ENCODE measurements at regions not wholly inside any gene's neighbourhood (a gene's known extent, or its start where the extent isn't known, plus 50 kb on each side); places are given as distances from the start of the nearest gene placed in this dataset.
"Not testable (repeated sequence)": the region's sequence is repeated elsewhere in the genome, so short reads cannot be mapped to it uniquely, and the experiment has no call there.

DNA sequence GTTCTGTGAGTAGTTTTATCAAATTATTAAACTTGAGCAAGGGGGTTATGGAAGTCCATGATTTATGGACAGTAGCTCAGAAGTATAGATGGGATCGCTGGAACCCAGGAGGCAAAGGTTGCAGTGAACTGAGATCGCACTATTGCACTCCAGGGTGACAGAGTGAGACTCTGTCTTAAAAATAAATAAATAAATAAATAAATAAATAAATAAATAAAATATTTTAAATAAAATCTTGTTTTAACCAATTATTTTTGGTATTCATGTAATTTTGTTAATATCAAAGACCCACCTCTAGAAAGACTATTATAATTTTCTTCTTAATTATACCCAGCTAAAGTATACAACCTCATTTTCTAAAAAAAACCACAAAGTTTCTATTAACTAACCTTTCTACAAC lies 134.3 kb downstream of the ZNF37A start:
- Histone ChIP-seq H3K9me3 (peaks cover 11% of the 10 kb centered on the region; the same call in 1 of the 2 replicates), H3K36me3 (ENCODE audit: control insufficient read depth, insufficient read depth, low read length) (no peaks in the 10 kb centered on the region), H3K27me3 (replicated peaks; ENCODE audit: control insufficient read depth, insufficient read depth, low read length) (no peaks in the 10 kb centered on the region; the same call in 1 of the 2 replicates), H3K4me3 (ENCODE audit: low read depth, low read length) (no peak overlapping the region), H3K4me1 (no peaks in the 10 kb centered on the region)
- Mint-ChIP-seq H3K27ac (ENCODE audit: unreplicated experiment) (no peak overlapping the region), H3K36me3 (ENCODE audit: insufficient read depth, unreplicated experiment) (no peaks in the 10 kb centered on the region), H3K4me3 (ENCODE audit: unreplicated experiment) (no peak overlapping the region), H3K27me3 (ENCODE audit: insufficient read depth, unreplicated experiment) (no peaks in the 10 kb centered on the region), H3K4me1 (ENCODE audit: low read depth, unreplicated experiment) (no peaks in the 10 kb centered on the region), H3K9me3 (ENCODE audit: unreplicated experiment) (peaks cover 12% of the 10 kb centered on the region)
- ChIA-PET CTCF (no interaction called here), POLR2A (no interaction called here)
- intact Hi-C loops (cut with micrococcal nuclease; ENCODE audit: unreplicated experiment): no loop called here
- TF ChIP-seq, protein P1, sequence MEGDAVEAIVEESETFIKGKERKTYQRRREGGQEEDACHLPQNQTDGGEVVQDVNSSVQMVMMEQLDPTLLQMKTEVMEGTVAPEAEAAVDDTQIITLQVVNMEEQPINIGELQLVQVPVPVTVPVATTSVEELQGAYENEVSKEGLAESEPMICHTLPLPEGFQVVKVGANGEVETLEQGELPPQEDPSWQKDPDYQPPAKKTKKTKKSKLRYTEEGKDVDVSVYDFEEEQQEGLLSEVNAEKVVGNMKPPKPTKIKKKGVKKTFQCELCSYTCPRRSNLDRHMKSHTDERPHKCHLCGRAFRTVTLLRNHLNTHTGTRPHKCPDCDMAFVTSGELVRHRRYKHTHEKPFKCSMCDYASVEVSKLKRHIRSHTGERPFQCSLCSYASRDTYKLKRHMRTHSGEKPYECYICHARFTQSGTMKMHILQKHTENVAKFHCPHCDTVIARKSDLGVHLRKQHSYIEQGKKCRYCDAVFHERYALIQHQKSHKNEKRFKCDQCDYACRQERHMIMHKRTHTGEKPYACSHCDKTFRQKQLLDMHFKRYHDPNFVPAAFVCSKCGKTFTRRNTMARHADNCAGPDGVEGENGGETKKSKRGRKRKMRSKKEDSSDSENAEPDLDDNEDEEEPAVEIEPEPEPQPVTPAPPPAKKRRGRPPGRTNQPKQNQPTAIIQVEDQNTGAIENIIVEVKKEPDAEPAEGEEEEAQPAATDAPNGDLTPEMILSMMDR (IDR thresholded peaks at IDR 0.05; ENCODE audit: insufficient read depth in 1 of 2, low read depth in 1 of 2, low read length in 1 of 2, severe bottlenecking in 1 of 2, unreplicated experiment in 1 of 2): no peak
- no TSS peak for BruUV-seq (replicated peaks)
- DNase-seq: no peak

DNA sequence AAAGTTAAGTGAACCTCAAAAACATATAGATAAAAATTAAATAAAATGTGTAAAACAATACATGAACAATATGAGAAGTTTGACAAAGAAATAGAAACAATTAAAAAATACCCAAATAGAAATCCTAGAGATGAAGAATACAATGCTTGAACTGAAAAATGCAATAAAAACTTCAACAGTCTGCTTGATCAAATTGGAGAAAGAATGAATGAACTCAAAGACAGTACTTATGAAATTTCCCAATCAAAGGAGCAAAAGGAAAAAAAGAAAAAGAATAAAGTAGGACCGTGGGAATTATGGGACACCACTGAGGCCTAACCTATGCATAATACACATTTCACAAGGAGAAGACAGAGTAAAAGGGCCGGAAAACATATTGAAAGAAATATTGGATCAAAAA lies 144.3 kb downstream of the ZNF37A start:
- DNase-seq; H3K36me3 Mint-ChIP-seq (ENCODE audit: insufficient read depth, unreplicated experiment); H3K9me3 Mint-ChIP-seq (ENCODE audit: unreplicated experiment); H3K4me1 Mint-ChIP-seq (ENCODE audit: low read depth, unreplicated experiment); H3K27ac Mint-ChIP-seq (ENCODE audit: unreplicated experiment); H3K27me3 ChIP-seq (replicated peaks; ENCODE audit: control insufficient read depth, insufficient read depth, low read length); H3K4me1 ChIP-seq; H3K36me3 ChIP-seq (ENCODE audit: control insufficient read depth, insufficient read depth, low read length); H3K4me3 Mint-ChIP-seq (ENCODE audit: unreplicated experiment); H3K4me3 ChIP-seq (ENCODE audit: low read depth, low read length); intact Hi-C loops (cut with micrococcal nuclease; ENCODE audit: unreplicated experiment); BruUV-seq (replicated peaks); H3K9me3 ChIP-seq; CTCF ChIA-PET; POLR2A ChIA-PET; H3K27me3 Mint-ChIP-seq (ENCODE audit: insufficient read depth, unreplicated experiment): not testable (repeated sequence)

DNA sequence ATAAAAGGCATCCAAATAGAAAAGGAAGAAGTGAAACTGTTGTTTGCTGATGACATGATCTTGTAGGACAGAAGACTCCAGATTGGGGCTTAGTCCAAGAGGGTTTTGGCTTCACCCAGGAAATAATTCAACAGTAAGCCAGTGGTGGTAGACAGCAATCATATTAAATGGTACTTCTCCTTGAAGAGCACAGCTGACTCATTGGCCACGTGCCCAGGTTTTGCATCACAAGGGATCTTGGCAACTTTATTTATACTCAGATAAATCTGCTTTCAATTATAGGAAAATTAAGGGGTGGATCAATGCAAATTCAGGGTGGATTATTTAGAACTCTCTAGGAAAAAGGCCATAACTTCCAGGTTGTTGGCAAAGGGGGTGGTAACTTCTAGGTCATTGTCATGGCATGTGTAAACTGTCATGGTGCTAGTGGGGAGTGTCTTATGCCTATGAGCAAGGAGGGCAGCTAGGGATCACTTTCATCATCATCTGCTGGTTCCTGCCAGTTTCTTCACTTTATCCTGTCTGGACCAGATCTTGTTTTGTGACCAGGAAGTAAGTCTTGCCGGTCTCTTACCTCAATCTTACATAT lies 148.0 kb downstream of the ZNF37A start:
- CTCF ChIA-PET; H3K27me3 ChIP-seq (replicated peaks; ENCODE audit: control insufficient read depth, insufficient read depth, low read length); intact Hi-C loops (cut with micrococcal nuclease; ENCODE audit: unreplicated experiment); H3K27me3 Mint-ChIP-seq (ENCODE audit: insufficient read depth, unreplicated experiment); H3K4me1 ChIP-seq; H3K9me3 Mint-ChIP-seq (ENCODE audit: unreplicated experiment); H3K4me3 ChIP-seq (ENCODE audit: low read depth, low read length); H3K4me1 Mint-ChIP-seq (ENCODE audit: low read depth, unreplicated experiment); H3K36me3 Mint-ChIP-seq (ENCODE audit: insufficient read depth, unreplicated experiment); H3K9me3 ChIP-seq; BruUV-seq (replicated peaks); DNase-seq; H3K36me3 ChIP-seq (ENCODE audit: control insufficient read depth, insufficient read depth, low read length); POLR2A ChIA-PET; H3K27ac Mint-ChIP-seq (ENCODE audit: unreplicated experiment); H3K4me3 Mint-ChIP-seq (ENCODE audit: unreplicated experiment): not testable (repeated sequence)

DNA sequence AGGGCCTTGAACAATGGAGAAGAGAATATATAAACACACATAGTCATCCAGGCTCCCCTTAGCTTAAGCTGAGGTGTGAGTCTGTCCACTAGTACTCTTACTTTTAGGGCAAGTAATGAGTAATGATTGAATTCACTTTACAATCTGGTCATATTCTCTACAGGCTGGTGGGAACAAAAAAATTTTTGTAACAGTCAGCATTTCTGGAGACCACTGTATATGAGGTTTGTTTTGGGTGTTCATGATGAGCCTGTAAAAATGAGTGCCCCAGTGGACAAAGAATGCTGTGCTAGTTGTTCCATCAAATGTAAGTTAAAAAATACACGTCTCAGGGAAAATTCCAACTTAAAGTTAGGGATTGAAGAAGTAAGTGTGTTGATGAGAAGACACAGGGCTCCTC lies 154.0 kb downstream of the ZNF37A start:
- BruUV-seq (replicated peaks); H3K4me1 Mint-ChIP-seq (ENCODE audit: low read depth, unreplicated experiment); H3K36me3 ChIP-seq (ENCODE audit: control insufficient read depth, insufficient read depth, low read length); H3K27ac Mint-ChIP-seq (ENCODE audit: unreplicated experiment); H3K27me3 Mint-ChIP-seq (ENCODE audit: insufficient read depth, unreplicated experiment); intact Hi-C loops (cut with micrococcal nuclease; ENCODE audit: unreplicated experiment); H3K9me3 ChIP-seq; H3K4me1 ChIP-seq; H3K4me3 Mint-ChIP-seq (ENCODE audit: unreplicated experiment); POLR2A ChIA-PET; CTCF ChIA-PET; DNase-seq; H3K4me3 ChIP-seq (ENCODE audit: low read depth, low read length); H3K27me3 ChIP-seq (replicated peaks; ENCODE audit: control insufficient read depth, insufficient read depth, low read length); H3K36me3 Mint-ChIP-seq (ENCODE audit: insufficient read depth, unreplicated experiment): not testable (repeated sequence)
- H3K9me3 Mint-ChIP-seq (ENCODE audit: unreplicated experiment): peaks cover 26% of the 10 kb centered on the region

DNA sequence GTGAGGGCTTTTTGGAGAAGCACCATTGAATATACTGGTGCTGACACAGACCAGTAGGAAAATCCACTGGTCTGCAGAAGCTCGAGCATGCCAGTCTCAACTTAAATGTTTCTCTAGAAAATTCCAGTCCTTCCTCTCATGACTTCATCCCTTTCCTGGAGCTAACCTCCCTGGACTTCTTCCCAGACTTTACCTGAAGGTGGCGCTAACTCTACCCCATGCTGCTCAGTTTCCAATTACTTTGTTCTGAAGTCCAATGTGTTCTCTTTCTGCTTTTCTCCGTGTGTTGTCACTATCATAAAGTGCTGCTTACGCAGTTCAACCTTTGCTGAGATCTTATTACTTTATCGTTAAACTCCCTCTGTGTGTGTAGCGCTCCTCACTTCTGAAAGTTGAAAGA lies 158.4 kb downstream of the ZNF37A start:
- H3K9me3 ChIP-seq; H3K36me3 ChIP-seq (ENCODE audit: control insufficient read depth, insufficient read depth, low read length); H3K27me3 ChIP-seq (replicated peaks; ENCODE audit: control insufficient read depth, insufficient read depth, low read length); H3K4me1 Mint-ChIP-seq (ENCODE audit: low read depth, unreplicated experiment); POLR2A ChIA-PET; H3K27ac Mint-ChIP-seq (ENCODE audit: unreplicated experiment); H3K4me1 ChIP-seq; intact Hi-C loops (cut with micrococcal nuclease; ENCODE audit: unreplicated experiment); H3K36me3 Mint-ChIP-seq (ENCODE audit: insufficient read depth, unreplicated experiment); H3K27me3 Mint-ChIP-seq (ENCODE audit: insufficient read depth, unreplicated experiment); H3K4me3 ChIP-seq (ENCODE audit: low read depth, low read length); H3K4me3 Mint-ChIP-seq (ENCODE audit: unreplicated experiment); BruUV-seq (replicated peaks); CTCF ChIA-PET: not testable (repeated sequence)
- peaks cover 36% of the 10 kb centered on the region for H3K9me3 Mint-ChIP-seq (ENCODE audit: unreplicated experiment)
- DNase-seq: peak in 1 of 2 experiments; percentile 15

DNA sequence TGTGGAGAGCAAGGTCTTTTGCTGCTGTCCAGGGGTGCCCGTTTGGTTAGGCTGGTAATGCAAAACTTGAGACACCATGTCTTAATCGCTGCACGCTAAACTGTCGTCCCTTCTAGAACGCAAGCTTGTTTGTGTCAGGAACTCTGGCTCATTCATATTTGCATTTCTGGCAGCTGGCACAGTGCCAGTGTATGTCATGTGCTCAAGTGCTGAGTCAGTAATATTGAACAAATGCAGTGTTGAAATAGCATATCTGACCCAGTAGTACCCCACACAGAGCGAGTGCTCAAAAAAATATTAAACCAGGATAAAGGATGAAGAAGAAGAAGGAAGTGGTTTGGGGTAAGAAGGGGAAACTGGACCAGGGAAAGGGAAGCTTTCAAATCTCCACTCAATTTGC lies 173.4 kb downstream of the ZNF37A start:
- H3K4me1 Mint-ChIP-seq (ENCODE audit: low read depth, unreplicated experiment); H3K27ac Mint-ChIP-seq (ENCODE audit: unreplicated experiment); H3K9me3 Mint-ChIP-seq (ENCODE audit: unreplicated experiment); H3K27me3 Mint-ChIP-seq (ENCODE audit: insufficient read depth, unreplicated experiment); H3K36me3 ChIP-seq (ENCODE audit: control insufficient read depth, insufficient read depth, low read length); BruUV-seq (replicated peaks); H3K27me3 ChIP-seq (replicated peaks; ENCODE audit: control insufficient read depth, insufficient read depth, low read length); CTCF ChIA-PET; H3K36me3 Mint-ChIP-seq (ENCODE audit: insufficient read depth, unreplicated experiment); DNase-seq; H3K4me1 ChIP-seq; H3K4me3 ChIP-seq (ENCODE audit: low read depth, low read length); POLR2A ChIA-PET; H3K9me3 ChIP-seq; H3K4me3 Mint-ChIP-seq (ENCODE audit: unreplicated experiment); intact Hi-C loops (cut with micrococcal nuclease; ENCODE audit: unreplicated experiment): not testable (repeated sequence)

DNA sequence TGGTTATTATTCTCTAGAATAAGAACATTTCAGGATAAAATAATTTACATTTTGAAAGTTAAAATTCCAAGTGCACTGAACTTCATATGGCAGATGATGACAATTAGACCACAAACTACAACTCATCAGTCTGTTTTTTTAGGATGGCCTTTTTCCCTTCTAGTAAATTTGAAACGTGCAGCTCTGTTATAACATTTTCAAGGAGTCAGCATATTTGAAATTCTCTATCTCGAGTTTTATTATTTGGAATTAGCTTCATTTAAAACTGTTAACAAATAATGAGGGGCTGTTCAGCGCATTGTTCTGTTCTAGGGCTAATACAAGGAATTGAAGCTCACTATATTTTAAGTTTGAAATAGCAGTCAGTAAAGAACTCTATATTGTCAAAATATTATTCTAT lies 176.9 kb downstream of the ZNF37A start:
- POLR2A ChIA-PET; intact Hi-C loops (cut with micrococcal nuclease; ENCODE audit: unreplicated experiment); CTCF ChIA-PET; H3K27me3 Mint-ChIP-seq (ENCODE audit: insufficient read depth, unreplicated experiment); H3K27me3 ChIP-seq (replicated peaks; ENCODE audit: control insufficient read depth, insufficient read depth, low read length); H3K36me3 ChIP-seq (ENCODE audit: control insufficient read depth, insufficient read depth, low read length); H3K4me1 ChIP-seq; H3K9me3 Mint-ChIP-seq (ENCODE audit: unreplicated experiment); H3K4me3 ChIP-seq (ENCODE audit: low read depth, low read length); DNase-seq; H3K36me3 Mint-ChIP-seq (ENCODE audit: insufficient read depth, unreplicated experiment); H3K9me3 ChIP-seq; H3K27ac Mint-ChIP-seq (ENCODE audit: unreplicated experiment); H3K4me3 Mint-ChIP-seq (ENCODE audit: unreplicated experiment); BruUV-seq (replicated peaks); H3K4me1 Mint-ChIP-seq (ENCODE audit: low read depth, unreplicated experiment): not testable (repeated sequence)
